ENCODE measurements at regions not wholly inside any gene's neighbourhood (a gene's known extent, or its start where the extent isn't known, plus 50 kb on each side); places are given as distances from the start of the nearest gene placed in this dataset.

GRCh38 chr3:14266361-14266760, 87.7 kb downstream of the LSM3 start:
- TF ChIP-seq CTCF (conservative IDR thresholded peaks at IDR 0.05; ENCODE audit: low read depth, low read length) = no peak
- no peak for TF ChIP-seq CHD1 (IDR thresholded peaks at IDR 0.05; ENCODE audit: low read depth, low read length)
- TF ChIP-seq SMC3 (IDR thresholded peaks at IDR 0.05; ENCODE audit: low read depth, low read length) = no peak
- TF ChIP-seq FOS (IDR thresholded peaks at IDR 0.05; ENCODE audit: low read depth, low read length) = peak; percentile 61
- TF ChIP-seq BHLHE40 (IDR thresholded peaks at IDR 0.05; ENCODE audit: low read depth, low read length) = peak; percentile 75
- peak; percentile 69 for TF ChIP-seq USF2 (IDR thresholded peaks at IDR 0.05; ENCODE audit: low read depth, low read length)
- no peak for TF ChIP-seq RAD21 (IDR thresholded peaks at IDR 0.05; ENCODE audit: low read length)
